ENCODE measurements at regions not wholly inside any gene's neighbourhood (a gene's known extent, or its start where the extent isn't known, plus 50 kb on each side); places are given as distances from the start of the nearest gene placed in this dataset.
A peak's percentile ranks its signal among the peaks of the same experiment; 100 is the strongest.

GRCh38 chr9:119027901-119028699 lies 341.1 kb downstream of the BRINP1 start:
- 76 to 78% methylated on average over 7 of the region's 7 CpGs for WGBS, 2 donors
- Histone ChIP-seq H3K4me1 (peaks cover 0 to 26% (median 21%) of the 10 kb centered on the region in 4 donors), H3K36me3 (no peaks in the 10 kb centered on the region), H3K4me3 (no peak overlapping the region), H3K9me3 (no peaks in the 10 kb centered on the region), H3K27ac (peak overlapping the region; percentile 68 to 83 (median 78)), H3K27me3 (no peaks in the 10 kb centered on the region)
- TF ChIP-seq POLR2A (IDR thresholded peaks at IDR 0.05) (no peak), CTCF (IDR thresholded peaks at IDR 0.05) (no peak), EP300 (IDR thresholded peaks at IDR 0.05) (no peak), POLR2AphosphoS5 (IDR thresholded peaks at IDR 0.05) (no peak)
- DNase-seq, result no peak
- intact Hi-C loops (cut with DNase I), result loop anchor here (10.0 kb wide), 1 partner anchor 363 kb away; no protein-coding TSS in a partner anchor

- no peaks in the 10 kb centered on the region for H3K27me3 ChIP-seq
- DNase-seq, result no peak
- no peak overlapping the region for H3K27ac ChIP-seq
- intact Hi-C loops (cut with DNase I), result loop anchor here (10.0 kb wide), 1 partner anchor 365 kb away; no protein-coding TSS in a partner anchor
- no peak for TF ChIP-seq POLR2A (IDR thresholded peaks at IDR 0.05)
- no peak for TF ChIP-seq POLR2AphosphoS5 (IDR thresholded peaks at IDR 0.05)
- no peak for TF ChIP-seq EP300 (IDR thresholded peaks at IDR 0.05)
- TF ChIP-seq CTCF (IDR thresholded peaks at IDR 0.05), result no peak
- no peaks in the 10 kb centered on the region for H3K36me3 ChIP-seq
- WGBS, 2 donors, result 80 to 90% methylated on average over 5 of the region's 5 CpGs
- H3K4me3 ChIP-seq, result no peak overlapping the region
- H3K9me3 ChIP-seq, result no peaks in the 10 kb centered on the region
- H3K4me1 ChIP-seq, result peaks cover 0 to 23% (median 21%) of the 10 kb centered on the region in 4 donors
Observed at GRCh38 chr9:119029886-119030285, 339.3 kb downstream of the BRINP1 start.

- 55 to 58% methylated on average over 3 of the region's 3 CpGs for WGBS, 2 donors
Observed at GRCh38 chr9:119033596-119033995, 335.6 kb downstream of the BRINP1 start.

GRCh38 chr9:119036969-119037368 lies 332.3 kb downstream of the BRINP1 start:
- Histone ChIP-seq H3K27ac (no peak overlapping the region), H3K36me3 (no peaks in the 10 kb centered on the region), H3K4me1 (no peaks in the 10 kb centered on the region), H3K27me3 (no peaks in the 10 kb centered on the region), H3K4me3 (no peak overlapping the region), H3K9me3 (no peaks in the 10 kb centered on the region)
- intact Hi-C loops (cut with DNase I), result no loop called here
- WGBS, 2 donors, result 66 to 70% methylated on average over 2 of the region's 2 CpGs
- no peak for DNase-seq
- no peak for TF ChIP-seq POLR2AphosphoS5 (IDR thresholded peaks at IDR 0.05)

More at GRCh38 chr9:119033596-119033995, 335.6 kb downstream of the BRINP1 start:
- TF ChIP-seq EP300 (IDR thresholded peaks at IDR 0.05) (no peak), POLR2A (IDR thresholded peaks at IDR 0.05) (no peak), CTCF (IDR thresholded peaks at IDR 0.05) (no peak), POLR2AphosphoS5 (IDR thresholded peaks at IDR 0.05) (no peak)
- Histone ChIP-seq H3K9me3 (no peaks in the 10 kb centered on the region), H3K36me3 (no peaks in the 10 kb centered on the region), H3K4me1 (no peaks in the 10 kb centered on the region), H3K27me3 (no peaks in the 10 kb centered on the region), H3K4me3 (no peak overlapping the region), H3K27ac (no peak overlapping the region)
- intact Hi-C loops (cut with DNase I), result no loop called here
- no peak for DNase-seq

- Histone ChIP-seq H3K27ac (no peak overlapping the region), H3K9me3 (peaks cover 0 to 3% (median 0%) of the 10 kb centered on the region in 4 donors), H3K27me3 (no peaks in the 10 kb centered on the region), H3K4me3 (no peak overlapping the region), H3K36me3 (no peaks in the 10 kb centered on the region), H3K4me1 (no peaks in the 10 kb centered on the region)
- intact Hi-C loops (cut with DNase I), result no loop called here
- no peak for DNase-seq
- TF ChIP-seq CTCF (IDR thresholded peaks at IDR 0.05) (no peak), POLR2AphosphoS5 (IDR thresholded peaks at IDR 0.05) (no peak), POLR2A (IDR thresholded peaks at IDR 0.05) (no peak), EP300 (IDR thresholded peaks at IDR 0.05) (no peak)
- 91% methylated on average over 1 of the region's 1 CpG for WGBS, 2 donors
Observed at GRCh38 chr9:119043996-119044395, 325.2 kb downstream of the BRINP1 start.
